ENCODE measurements at regions not wholly inside any gene's neighbourhood (a gene's known extent, or its start where the extent isn't known, plus 50 kb on each side); places are given as distances from the start of the nearest gene placed in this dataset.

DNA sequence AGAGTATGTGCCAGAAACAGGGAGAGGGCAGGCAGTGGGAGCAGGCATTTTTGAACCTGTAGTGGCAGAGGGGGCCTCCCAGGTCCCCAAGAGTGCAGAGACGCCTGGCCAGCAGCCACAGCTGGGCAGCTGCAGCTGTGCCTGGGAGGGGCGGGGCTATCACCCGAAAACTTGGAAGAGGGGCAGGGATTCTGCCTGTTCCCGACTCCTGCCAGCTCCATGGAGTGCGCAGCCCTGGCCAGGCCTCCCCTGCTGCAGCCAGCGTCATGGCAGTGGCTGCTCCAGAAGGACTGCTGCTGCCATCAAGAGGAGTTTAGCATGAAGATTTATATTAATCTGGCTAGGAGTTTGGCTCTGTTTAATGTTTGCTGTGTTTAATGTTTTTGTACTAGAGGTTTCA, 532.1 kb upstream of the PITX2 start:
- TF ChIP-seq KDM1A (IDR thresholded peaks at IDR 0.05; ENCODE audit: low read depth) (no peak), POLR2A (IDR thresholded peaks at IDR 0.05; ENCODE audit: low read length) (no peak), RCOR1 (IDR thresholded peaks at IDR 0.05; ENCODE audit: low read depth, low read length) (no peak), JUNB (IDR thresholded peaks at IDR 0.05) (no peak), RAD21 (conservative IDR thresholded peaks at IDR 0.05 in 1 of 2, IDR thresholded peaks at IDR 0.05 in 1 of 2) (no peak), RFX5 (IDR thresholded peaks at IDR 0.05) (no peak), SMC3 (IDR thresholded peaks at IDR 0.05) (no peak), KDM5A (IDR thresholded peaks at IDR 0.05) (no peak), ZFP36 (IDR thresholded peaks at IDR 0.05; ENCODE audit: borderline replicate concordance, partially characterized antibody) (no peak)
- TF ChIP-seq, protein P1, sequence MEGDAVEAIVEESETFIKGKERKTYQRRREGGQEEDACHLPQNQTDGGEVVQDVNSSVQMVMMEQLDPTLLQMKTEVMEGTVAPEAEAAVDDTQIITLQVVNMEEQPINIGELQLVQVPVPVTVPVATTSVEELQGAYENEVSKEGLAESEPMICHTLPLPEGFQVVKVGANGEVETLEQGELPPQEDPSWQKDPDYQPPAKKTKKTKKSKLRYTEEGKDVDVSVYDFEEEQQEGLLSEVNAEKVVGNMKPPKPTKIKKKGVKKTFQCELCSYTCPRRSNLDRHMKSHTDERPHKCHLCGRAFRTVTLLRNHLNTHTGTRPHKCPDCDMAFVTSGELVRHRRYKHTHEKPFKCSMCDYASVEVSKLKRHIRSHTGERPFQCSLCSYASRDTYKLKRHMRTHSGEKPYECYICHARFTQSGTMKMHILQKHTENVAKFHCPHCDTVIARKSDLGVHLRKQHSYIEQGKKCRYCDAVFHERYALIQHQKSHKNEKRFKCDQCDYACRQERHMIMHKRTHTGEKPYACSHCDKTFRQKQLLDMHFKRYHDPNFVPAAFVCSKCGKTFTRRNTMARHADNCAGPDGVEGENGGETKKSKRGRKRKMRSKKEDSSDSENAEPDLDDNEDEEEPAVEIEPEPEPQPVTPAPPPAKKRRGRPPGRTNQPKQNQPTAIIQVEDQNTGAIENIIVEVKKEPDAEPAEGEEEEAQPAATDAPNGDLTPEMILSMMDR (IDR thresholded peaks at IDR 0.05), result no peak
- TF ChIP-seq, protein P2, sequence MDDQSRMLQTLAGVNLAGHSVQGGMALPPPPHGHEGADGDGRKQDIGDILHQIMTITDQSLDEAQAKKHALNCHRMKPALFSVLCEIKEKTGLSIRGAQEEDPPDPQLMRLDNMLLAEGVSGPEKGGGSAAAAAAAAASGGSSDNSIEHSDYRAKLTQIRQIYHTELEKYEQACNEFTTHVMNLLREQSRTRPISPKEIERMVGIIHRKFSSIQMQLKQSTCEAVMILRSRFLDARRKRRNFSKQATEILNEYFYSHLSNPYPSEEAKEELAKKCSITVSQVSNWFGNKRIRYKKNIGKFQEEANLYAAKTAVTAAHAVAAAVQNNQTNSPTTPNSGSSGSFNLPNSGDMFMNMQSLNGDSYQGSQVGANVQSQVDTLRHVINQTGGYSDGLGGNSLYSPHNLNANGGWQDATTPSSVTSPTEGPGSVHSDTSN (IDR thresholded peaks at IDR 0.05), result no peak
- TF ChIP-seq, protein P3, sequence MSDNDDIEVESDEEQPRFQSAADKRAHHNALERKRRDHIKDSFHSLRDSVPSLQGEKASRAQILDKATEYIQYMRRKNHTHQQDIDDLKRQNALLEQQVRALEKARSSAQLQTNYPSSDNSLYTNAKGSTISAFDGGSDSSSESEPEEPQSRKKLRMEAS (IDR thresholded peaks at IDR 0.05), result no peak
- TF ChIP-seq, protein P4, sequence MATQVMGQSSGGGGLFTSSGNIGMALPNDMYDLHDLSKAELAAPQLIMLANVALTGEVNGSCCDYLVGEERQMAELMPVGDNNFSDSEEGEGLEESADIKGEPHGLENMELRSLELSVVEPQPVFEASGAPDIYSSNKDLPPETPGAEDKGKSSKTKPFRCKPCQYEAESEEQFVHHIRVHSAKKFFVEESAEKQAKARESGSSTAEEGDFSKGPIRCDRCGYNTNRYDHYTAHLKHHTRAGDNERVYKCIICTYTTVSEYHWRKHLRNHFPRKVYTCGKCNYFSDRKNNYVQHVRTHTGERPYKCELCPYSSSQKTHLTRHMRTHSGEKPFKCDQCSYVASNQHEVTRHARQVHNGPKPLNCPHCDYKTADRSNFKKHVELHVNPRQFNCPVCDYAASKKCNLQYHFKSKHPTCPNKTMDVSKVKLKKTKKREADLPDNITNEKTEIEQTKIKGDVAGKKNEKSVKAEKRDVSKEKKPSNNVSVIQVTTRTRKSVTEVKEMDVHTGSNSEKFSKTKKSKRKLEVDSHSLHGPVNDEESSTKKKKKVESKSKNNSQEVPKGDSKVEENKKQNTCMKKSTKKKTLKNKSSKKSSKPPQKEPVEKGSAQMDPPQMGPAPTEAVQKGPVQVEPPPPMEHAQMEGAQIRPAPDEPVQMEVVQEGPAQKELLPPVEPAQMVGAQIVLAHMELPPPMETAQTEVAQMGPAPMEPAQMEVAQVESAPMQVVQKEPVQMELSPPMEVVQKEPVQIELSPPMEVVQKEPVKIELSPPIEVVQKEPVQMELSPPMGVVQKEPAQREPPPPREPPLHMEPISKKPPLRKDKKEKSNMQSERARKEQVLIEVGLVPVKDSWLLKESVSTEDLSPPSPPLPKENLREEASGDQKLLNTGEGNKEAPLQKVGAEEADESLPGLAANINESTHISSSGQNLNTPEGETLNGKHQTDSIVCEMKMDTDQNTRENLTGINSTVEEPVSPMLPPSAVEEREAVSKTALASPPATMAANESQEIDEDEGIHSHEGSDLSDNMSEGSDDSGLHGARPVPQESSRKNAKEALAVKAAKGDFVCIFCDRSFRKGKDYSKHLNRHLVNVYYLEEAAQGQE (IDR thresholded peaks at IDR 0.05), result no peak
